ENCODE measurements at regions not wholly inside any gene's neighbourhood (a gene's known extent, or its start where the extent isn't known, plus 50 kb on each side); places are given as distances from the start of the nearest gene placed in this dataset.

GRCh38 chr10:130463104-130463875 is 327.1 kb downstream of the GLRX3 start:
- TF ChIP-seq ELF4 (IDR thresholded peaks at IDR 0.05): no peak
- TF ChIP-seq SP1 (IDR thresholded peaks at IDR 0.05): no peak

Measured in HEK293T (cell line).